DMS53 treated with DMSO at 0.1 percent for 48 hours (cell line): ENCODE measurements at regions not wholly inside any gene's neighbourhood (a gene's known extent, or its start where the extent isn't known, plus 50 kb on each side); places are given as distances from the start of the nearest gene placed in this dataset.

ENCODE experiments used
- DNase-seq: peaks from one replicate; lab custom pipeline; 2025; ENCODE audit not compliant: unreplicated experiment; lab: John Stamatoyannopoulos, UW

GRCh38 chr12:114742363-114742762 is 58.4 kb upstream of the TBX3 start:
- DNase-seq: no peak

DNA sequence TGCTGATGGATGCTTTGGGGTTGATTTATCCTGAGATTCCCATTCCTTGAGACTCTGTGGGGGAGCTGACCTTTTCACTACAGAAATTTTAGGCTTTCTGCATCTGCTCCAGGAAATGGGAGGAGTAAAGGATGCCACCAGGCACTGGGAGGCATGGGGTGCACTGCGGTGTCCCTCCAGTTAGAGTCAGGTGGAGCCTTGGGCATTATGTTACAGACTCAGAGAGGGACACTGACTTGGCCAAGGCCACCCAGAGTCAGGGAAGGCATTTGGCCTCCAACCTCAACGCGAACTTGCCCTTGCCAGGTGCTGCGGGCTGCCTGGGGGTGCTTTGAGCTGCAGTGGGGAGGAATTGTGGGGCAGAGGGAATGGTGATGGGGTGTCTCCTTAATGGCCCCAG is 58.0 kb upstream of the TBX3 start:
- no peak for DNase-seq

DNA sequence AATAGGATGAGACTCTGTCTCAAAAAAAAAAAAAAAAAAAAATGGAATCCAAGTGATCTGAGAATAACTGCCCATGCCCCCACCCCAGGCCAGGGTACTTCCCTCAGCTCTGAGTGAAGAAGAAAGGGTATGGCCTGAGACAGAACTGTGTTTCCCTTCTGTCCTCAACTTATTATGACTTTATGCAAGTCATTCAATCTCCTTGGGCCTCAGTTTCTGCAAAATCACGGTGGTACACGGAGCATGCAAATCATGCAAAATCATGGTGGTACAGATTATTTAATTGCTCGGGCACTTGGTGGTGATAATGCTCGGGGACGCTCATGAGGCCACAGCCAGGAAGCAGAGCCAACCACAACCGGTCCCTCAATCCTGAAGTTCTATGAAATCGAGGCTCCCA is 56.5 kb upstream of the TBX3 start:
- no peak for DNase-seq

- DNase-seq: no peak
These were observed 54.6 kb upstream of the TBX3 start for GRCh38 chr12:114738460-114739184.

GRCh38 chr12:114735680-114736374 is 51.9 kb upstream of the TBX3 start:
- DNase-seq: no peak

DNA sequence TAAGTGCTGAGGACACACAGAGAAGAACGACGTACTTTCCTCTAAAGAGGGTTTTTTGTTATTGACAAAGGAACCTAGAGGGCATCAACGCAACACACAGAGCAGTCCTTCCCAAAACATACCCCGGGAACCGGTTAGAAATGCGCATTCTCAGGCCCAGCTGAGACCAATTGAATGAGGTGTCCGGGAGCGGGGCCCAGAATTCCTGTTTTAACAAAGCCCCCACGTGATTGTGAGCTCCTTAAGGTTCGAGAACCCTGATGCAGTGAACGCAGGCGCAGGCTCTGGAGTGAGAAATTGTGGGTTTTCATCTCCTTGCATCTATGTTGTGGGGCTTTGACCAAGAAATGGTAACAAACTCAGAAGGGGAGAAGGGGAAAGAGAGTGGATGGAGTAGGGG is 51.0 kb upstream of the TBX3 start:
- DNase-seq: no peak

DNA sequence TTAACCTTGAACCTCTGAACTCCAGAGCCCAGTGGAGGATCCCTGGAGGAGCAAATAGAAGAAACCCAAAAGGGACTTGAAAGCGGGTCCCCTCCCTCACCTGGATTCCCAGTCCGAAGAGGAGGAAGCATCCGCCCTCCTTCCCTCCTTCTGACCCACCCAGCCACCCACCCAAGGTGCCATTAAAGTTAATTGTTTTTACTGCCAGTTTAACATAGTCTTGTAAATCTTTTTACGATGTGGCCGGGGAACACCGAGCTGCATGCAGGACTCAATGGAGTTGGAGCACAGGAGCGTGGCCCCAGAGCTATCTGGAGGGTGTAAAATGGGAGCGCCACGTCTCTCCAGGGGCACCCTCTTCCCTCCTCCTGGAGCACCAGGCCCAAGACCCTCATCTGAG is 49.9 kb upstream of the TBX3 start:
- DNase-seq: no peak
